Activated naive CD4-positive, alpha-beta T cell treated with anti-CD3 and anti-CD28 coated beads, Interleukin-2, amount 50 U/mL, for 72 hours (primary cell): ENCODE measurements at regions not wholly inside any gene's neighbourhood (a gene's known extent, or its start where the extent isn't known, plus 50 kb on each side); places are given as distances from the start of the nearest gene placed in this dataset.
"Not testable (repeated sequence)": the region's sequence is repeated elsewhere in the genome, so short reads cannot be mapped to it uniquely, and the experiment has no call there.

ENCODE experiments used
- ATAC-seq, 2 donors: fragments of 150-1000 bp; cut with Tn5 transposase; 2 replicates each; pipeline ENCODE4 v1.10.0; 2021; ENCODE audit warnings: mild to moderate bottlenecking in 2 of 2, moderate library complexity in 2 of 2
- DNase-seq, 2 donors: peaks; one replicate each; pipeline ENCODE4 v3.0.0; 2021 to 2022; ENCODE audit warnings: low spot score in 2 of 2
- H3K27ac Mint-ChIP-seq, 2 donors: one replicate each; pipeline ENCODE4 v1.8.0; 2022; ENCODE audit warnings: mild to moderate bottlenecking in 2 of 2, mixed read lengths in 2 of 2
- H3K36me3 Mint-ChIP-seq, 2 donors: one replicate each; pipeline ENCODE4 v1.8.0; 2022; ENCODE audit warnings: mixed read lengths in 2 of 2
- H3K9me3 Mint-ChIP-seq, 2 donors: one replicate each; pipeline ENCODE4 v1.8.0; 2022; ENCODE audit warnings: mixed read lengths in 2 of 2

GRCh38 chrX:150205011-150205410 is 158.1 kb upstream of the MAMLD1 start:
- H3K27ac Mint-ChIP-seq = no peak overlapping the region
- H3K36me3 Mint-ChIP-seq = no peaks in the 10 kb centered on the region
- ATAC-seq (no peak), DNase-seq (no peak)
- no peaks in the 10 kb centered on the region for H3K9me3 Mint-ChIP-seq

DNA sequence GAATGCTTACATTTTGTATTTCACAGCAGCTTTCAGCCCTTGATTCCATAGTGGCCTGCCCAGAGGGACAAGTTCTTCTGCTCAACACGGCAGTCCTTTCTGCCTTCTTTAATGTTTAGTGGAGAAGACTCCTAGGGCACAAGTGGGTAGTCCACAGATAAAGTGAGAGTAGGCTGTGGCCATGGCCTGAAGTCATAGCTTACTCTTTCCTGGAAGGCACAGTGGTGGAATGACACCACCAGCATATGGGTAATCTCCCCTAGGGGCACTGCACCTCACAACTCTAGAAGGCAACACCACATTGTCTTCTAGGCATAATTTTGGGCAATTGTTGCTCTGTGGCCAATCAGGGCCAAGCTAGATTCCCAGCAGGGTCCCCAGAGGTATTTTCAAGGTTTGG is 155.4 kb upstream of the MAMLD1 start:
- Mint-ChIP-seq H3K9me3 (no peaks in the 10 kb centered on the region), H3K36me3 (no peaks in the 10 kb centered on the region), H3K27ac (no peak overlapping the region)
- ATAC-seq = peak in 1 of 2 donors; percentile 47
- DNase-seq = no peak

- Mint-ChIP-seq H3K27ac (no peak overlapping the region), H3K36me3 (no peaks in the 10 kb centered on the region), H3K9me3 (no peaks in the 10 kb centered on the region)
- DNase-seq (no peak), ATAC-seq (peak; percentile 37 to 56)
Observed at GRCh38 chrX:150211988-150212387, 151.1 kb upstream of the MAMLD1 start.

GRCh38 chrX:150212672-150213480 is 150.2 kb upstream of the MAMLD1 start:
- Mint-ChIP-seq H3K9me3 (no peaks in the 10 kb centered on the region), H3K36me3 (no peaks in the 10 kb centered on the region), H3K27ac (no peak overlapping the region)
- ATAC-seq (no peak), DNase-seq (no peak)

DNA sequence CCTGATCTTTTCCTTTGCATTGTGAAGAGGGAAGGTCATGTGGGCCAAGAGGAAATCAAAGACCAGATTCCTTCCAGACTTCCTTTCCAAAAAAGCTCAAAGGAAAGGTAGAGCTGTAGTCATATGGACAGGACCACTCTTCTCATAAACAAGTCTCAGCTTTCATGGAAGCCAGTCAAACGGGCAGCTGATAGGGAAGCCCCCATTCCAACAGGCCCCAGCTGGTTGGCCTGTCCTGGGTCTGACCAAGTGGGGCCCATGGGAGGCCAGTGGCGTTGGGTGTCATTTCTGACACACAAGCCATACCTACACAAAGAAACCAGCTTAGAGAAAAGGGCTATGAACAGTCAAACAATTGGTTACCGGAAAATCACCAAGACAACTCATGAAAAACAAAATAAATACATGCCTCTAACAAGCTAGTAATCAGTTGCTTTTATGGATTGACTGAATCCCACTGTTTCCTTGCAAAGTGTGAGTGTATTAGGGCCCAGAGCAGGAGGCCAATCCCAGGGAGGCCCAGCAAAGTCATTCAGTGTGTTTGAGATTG is 149.6 kb upstream of the MAMLD1 start:
- Mint-ChIP-seq H3K27ac (no peak overlapping the region), H3K36me3 (no peaks in the 10 kb centered on the region), H3K9me3 (no peaks in the 10 kb centered on the region)
- no peak for ATAC-seq
- no peak for DNase-seq

GRCh38 chrX:150216000-150216399 is 147.1 kb upstream of the MAMLD1 start:
- not testable (repeated sequence) for H3K27ac Mint-ChIP-seq, H3K9me3 Mint-ChIP-seq, ATAC-seq, DNase-seq, H3K36me3 Mint-ChIP-seq

DNA sequence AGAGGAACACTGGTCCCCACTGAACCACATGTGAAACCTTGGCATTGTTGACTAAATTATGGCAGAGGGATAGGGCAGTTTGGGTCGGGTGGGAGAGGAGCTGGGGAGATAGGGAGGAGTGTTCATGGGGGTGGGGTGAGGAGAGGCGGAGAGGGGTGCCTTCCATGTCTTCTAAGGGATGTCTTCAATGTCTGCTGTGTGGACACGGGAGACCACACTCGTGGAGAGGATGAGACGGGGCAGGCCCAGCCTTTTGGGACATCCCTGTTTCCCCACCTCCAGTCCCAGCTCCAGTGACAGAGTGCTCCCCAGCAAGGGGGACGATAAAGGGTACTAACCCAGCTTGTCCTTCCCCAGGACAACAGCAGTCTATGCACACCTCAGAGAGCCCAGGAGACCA is 146.4 kb upstream of the MAMLD1 start:
- Mint-ChIP-seq H3K9me3 (no peaks in the 10 kb centered on the region), H3K27ac (no peak overlapping the region), H3K36me3 (no peaks in the 10 kb centered on the region)
- no peak for ATAC-seq
- no peak for DNase-seq

DNA sequence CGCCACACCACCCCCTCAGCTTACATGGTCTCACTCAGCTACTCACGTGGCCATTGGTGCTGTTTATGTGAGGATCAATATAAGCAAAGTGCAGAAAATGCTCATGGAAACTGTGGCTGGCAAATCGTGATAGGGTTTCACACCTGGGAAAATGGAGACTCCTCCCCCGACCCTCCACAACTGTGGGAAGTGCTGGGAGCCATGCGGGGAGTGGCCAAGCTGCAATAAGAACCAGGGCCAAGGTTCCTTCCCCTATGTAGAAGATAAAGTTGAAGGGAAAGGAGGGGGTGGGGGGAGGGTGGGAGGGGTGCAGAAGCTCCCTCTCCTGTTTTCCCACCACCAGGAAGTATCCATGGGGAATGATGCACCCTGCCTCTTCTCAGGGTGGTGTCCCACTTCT is 145.5 kb upstream of the MAMLD1 start:
- ATAC-seq = no peak
- no peak overlapping the region for H3K27ac Mint-ChIP-seq
- H3K9me3 Mint-ChIP-seq = no peaks in the 10 kb centered on the region
- no peaks in the 10 kb centered on the region for H3K36me3 Mint-ChIP-seq
- no peak for DNase-seq

- H3K36me3 Mint-ChIP-seq = no peaks in the 10 kb centered on the region
- DNase-seq (no peak), ATAC-seq (peak in 1 of 2 donors; percentile 65)
- no peaks in the 10 kb centered on the region for H3K9me3 Mint-ChIP-seq
- no peak overlapping the region for H3K27ac Mint-ChIP-seq
Observed at GRCh38 chrX:150219374-150220185, 143.5 kb upstream of the MAMLD1 start.

DNA sequence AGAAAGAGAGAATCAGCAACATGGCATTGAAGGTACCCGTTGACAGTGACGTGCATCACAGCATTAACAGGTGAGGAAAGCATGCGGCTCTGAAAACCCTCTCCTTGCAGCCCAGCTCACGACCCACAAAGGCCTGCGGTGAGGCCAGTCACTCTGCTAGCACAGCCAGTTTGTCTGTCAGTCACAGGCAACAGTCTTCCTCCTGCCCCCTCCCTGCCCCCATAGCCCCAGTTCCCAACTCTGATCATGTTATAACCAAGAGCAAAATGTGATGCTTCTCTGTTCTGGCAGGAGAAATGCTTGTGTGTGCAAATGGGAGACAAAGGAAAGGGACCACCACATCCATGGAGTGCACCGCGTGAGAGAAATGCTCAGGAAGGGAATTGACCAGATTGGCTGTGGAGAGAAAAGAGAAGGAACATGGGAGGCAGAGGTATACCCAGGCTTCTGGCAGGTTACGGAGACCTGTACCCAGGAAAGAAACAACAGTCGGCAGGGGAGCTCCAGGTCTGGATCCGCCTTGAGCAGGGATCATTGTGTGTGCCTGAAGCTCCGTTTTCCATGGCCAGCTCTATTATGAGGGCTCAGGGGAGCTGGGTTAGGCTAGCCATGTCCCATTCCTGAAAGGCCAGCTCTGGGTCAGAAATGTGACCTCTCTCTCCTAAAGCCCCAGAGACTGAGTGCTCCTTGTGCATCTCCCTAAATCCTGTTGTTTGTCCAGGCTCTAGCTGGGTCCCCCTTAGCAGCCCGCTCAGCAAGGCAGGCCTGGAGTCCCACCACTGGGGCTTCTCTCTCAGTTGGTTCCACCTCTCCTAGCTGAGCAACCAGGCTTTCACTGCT is 139.7 kb upstream of the MAMLD1 start:
- ATAC-seq = no peak
- no peak overlapping the region for H3K27ac Mint-ChIP-seq
- no peaks in the 10 kb centered on the region for H3K9me3 Mint-ChIP-seq
- no peaks in the 10 kb centered on the region for H3K36me3 Mint-ChIP-seq
- DNase-seq = no peak

DNA sequence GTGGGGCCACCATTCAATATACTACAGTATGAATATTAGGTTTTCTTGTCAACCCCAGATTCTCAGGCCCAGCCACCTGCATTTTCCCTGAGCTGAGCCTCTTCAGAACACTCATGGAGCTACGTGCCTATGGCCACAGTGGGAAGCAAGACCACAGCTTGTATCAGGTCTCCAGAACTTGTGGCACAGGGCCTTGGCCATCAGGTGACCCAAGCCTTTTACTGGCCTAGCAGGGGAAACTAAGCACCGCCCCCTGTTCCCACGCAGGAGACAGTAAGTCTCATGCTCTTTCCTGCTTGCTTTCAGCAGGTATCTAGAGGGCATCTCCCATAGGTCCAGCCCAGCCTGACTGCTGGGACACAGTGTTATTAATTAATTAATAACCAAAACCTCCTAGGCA is 138.4 kb upstream of the MAMLD1 start:
- no peak for ATAC-seq
- DNase-seq = no peak
- Mint-ChIP-seq H3K27ac (no peak overlapping the region), H3K36me3 (no peaks in the 10 kb centered on the region), H3K9me3 (no peaks in the 10 kb centered on the region)

DNA sequence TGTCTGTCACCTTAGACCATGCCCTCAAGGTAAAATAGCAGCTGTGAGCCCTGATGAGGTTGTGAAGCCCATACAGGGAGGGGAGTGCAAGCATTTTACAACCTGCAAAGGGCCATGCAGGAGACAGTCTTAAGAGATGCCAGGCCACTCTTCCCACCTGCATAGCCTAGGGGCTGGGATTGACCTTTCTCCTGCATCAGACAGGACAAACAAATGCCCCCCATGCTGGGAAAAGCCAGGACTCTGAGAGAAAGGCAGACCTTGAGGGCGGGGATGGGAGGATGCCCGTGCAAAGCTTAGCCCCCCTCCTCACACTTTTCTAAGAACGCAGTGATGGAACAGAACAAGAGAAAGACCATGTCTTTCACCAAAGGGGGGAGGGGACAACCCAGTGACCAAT is 137.9 kb upstream of the MAMLD1 start:
- Mint-ChIP-seq H3K36me3 (no peaks in the 10 kb centered on the region), H3K27ac (no peak overlapping the region), H3K9me3 (no peaks in the 10 kb centered on the region)
- ATAC-seq (no peak), DNase-seq (no peak)

GRCh38 chrX:150225756-150226155 is 137.4 kb upstream of the MAMLD1 start:
- no peaks in the 10 kb centered on the region for H3K9me3 Mint-ChIP-seq
- no peaks in the 10 kb centered on the region for H3K36me3 Mint-ChIP-seq
- DNase-seq (no peak), ATAC-seq (no peak)
- no peak overlapping the region for H3K27ac Mint-ChIP-seq

- Mint-ChIP-seq H3K27ac (no peak overlapping the region), H3K9me3 (no peaks in the 10 kb centered on the region), H3K36me3 (no peaks in the 10 kb centered on the region)
- no peak for ATAC-seq
- DNase-seq = no peak
Observed at GRCh38 chrX:150226223-150226965, 136.7 kb upstream of the MAMLD1 start.

DNA sequence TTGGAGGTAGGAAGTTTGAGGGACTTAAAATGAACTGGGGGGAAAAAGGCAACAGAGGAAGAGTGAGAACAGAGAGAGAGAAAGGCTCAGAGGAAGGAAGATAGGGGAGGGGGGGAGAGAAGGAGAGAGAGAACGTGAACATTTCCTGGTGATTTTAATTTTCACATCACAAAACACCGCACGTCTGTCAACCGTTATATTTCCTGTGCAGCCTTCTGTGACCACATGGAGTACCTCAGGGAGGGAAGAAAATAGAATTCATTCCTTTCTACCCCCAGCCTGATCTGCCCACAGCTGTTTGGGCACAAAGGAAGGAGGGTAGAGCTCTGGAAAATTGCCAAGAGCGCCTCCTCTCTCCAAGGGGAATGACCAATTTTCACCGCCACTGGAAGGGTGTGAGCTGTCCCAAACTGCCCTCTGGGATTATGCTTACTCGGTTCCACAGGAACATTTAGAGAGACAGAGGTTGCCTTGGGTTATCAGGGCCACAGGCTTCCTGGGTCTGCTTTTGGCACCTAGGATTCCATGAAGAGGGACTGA is 135.7 kb upstream of the MAMLD1 start:
- Mint-ChIP-seq H3K27ac (no peak overlapping the region), H3K36me3 (no peaks in the 10 kb centered on the region), H3K9me3 (no peaks in the 10 kb centered on the region)
- ATAC-seq (no peak), DNase-seq (no peak)

- Mint-ChIP-seq H3K36me3 (no peaks in the 10 kb centered on the region), H3K27ac (no peak overlapping the region), H3K9me3 (no peaks in the 10 kb centered on the region)
- ATAC-seq = no peak
- DNase-seq = no peak
Observed at GRCh38 chrX:150227873-150228410, 135.2 kb upstream of the MAMLD1 start.
